Osteoblast (primary cell): ENCODE measurements at regions not wholly inside any gene's neighbourhood (a gene's known extent, or its start where the extent isn't known, plus 50 kb on each side); places are given as distances from the start of the nearest gene placed in this dataset.

Source experiments
- DNase-seq: peaks from one replicate; pipeline ENCODE4 v3.0.0; 2011; ENCODE audit warnings: low spot score, mixed read lengths; ENCODE audit not compliant: insufficient read length; ENCODE audit errors: missing footprints
- H2AFZ ChIP-seq: 2 replicates; pipeline ENCODE4 v1.6.0; 2011; ENCODE audit warnings: mild to moderate bottlenecking, low read length
- H3K27ac ChIP-seq: 2 replicates; pipeline ENCODE4 v1.5.1; 2011; ENCODE audit warnings: mild to moderate bottlenecking, low read depth, low read length, moderate library complexity
- H3K27me3 ChIP-seq: 2 replicates; pipeline ENCODE4 v1.6.0; 2012; ENCODE audit warnings: mild to moderate bottlenecking, control low read depth, inconsistent platforms, low read length, moderate library complexity; ENCODE audit not compliant: insufficient read depth
- H3K36me3 ChIP-seq: 2 replicates; pipeline ENCODE4 v1.5.1; 2011; ENCODE audit warnings: mild to moderate bottlenecking, low read length, control low read depth, moderate library complexity; ENCODE audit not compliant: insufficient read depth
- H3K4me1 ChIP-seq: 2 replicates; pipeline ENCODE4 v1.5.1; 2011; ENCODE audit warnings: mild to moderate bottlenecking, low read length, control low read depth, moderate library complexity; ENCODE audit not compliant: insufficient read depth
- H3K4me2 ChIP-seq: 2 replicates; pipeline ENCODE4 v1.6.0; 2011; ENCODE audit warnings: mild to moderate bottlenecking, low read length; ENCODE audit not compliant: insufficient read depth
- H3K4me3 ChIP-seq: fragments of 200-600 bp; sonication (generic); 3 replicates; pipeline ENCODE4 v1.5.1; 2012; ENCODE audit warnings: mild to moderate bottlenecking, low read length, inconsistent platforms; ENCODE audit not compliant: insufficient read depth
- H3K79me2 ChIP-seq: 2 replicates; pipeline ENCODE4 v1.6.0; 2012; ENCODE audit warnings: mild to moderate bottlenecking, low read length, control low read depth, inconsistent platforms; ENCODE audit not compliant: insufficient read depth
- H3K9me3 ChIP-seq: 2 replicates; pipeline ENCODE4 v1.5.1; 2011; ENCODE audit warnings: low read depth, low read length, control low read depth
- H4K20me1 ChIP-seq: 2 replicates; pipeline ENCODE4 v1.6.0; 2012; ENCODE audit warnings: mild to moderate bottlenecking, low read length, control low read depth; ENCODE audit not compliant: insufficient read depth
- CTCF ChIP-seq: IDR thresholded peaks from 2 replicates; pipeline ENCODE4 v1.5.1; 2011; ENCODE audit warnings: mild to moderate bottlenecking, low read depth, low read length, moderate library complexity; ENCODE audit errors: extremely low read depth

- no peak for TF ChIP-seq CTCF
- DNase-seq, result no peak
- Histone ChIP-seq H3K79me2 (no peaks in the 10 kb centered on the region), H3K27ac (no peak overlapping the region), H3K27me3 (no peaks in the 10 kb centered on the region), H3K4me3 (no peak overlapping the region), H2AFZ (no peak overlapping the region), H3K4me2 (no peak overlapping the region), H4K20me1 (no peaks in the 10 kb centered on the region), H3K4me1 (no peaks in the 10 kb centered on the region), H3K36me3 (no peaks in the 10 kb centered on the region), H3K9me3 (peaks cover 4% of the 10 kb centered on the region)
Measured at GRCh38 chr1:186519982-186520381, 59.1 kb upstream of the PDC start.

DNA sequence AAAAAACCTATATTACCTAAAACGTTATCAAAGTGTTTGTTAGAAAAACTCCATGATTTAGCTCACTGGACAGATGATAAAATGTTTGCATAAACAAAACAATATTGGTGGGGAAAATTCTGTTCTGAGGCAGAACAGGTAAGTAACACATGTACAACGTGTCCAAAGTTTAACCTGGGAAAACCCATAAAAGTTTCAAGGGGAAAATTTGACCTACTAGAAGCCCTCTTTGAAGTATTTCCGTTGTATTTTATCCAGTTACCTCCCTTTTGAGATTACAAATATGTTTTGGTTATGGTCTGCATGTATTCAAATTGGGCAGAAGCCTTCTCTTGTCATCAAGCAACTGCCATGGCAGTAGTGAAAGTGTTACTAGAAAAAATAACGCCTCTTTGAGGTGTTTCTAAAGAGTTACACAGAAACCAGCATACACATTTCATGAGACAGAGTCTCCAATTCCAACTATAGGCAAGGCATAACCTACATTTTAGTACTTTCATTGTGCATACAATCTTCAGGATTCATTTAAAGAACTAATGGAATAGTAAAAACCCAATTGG lies 58.0 kb upstream of the PDC start:
- no peak for TF ChIP-seq CTCF

DNA sequence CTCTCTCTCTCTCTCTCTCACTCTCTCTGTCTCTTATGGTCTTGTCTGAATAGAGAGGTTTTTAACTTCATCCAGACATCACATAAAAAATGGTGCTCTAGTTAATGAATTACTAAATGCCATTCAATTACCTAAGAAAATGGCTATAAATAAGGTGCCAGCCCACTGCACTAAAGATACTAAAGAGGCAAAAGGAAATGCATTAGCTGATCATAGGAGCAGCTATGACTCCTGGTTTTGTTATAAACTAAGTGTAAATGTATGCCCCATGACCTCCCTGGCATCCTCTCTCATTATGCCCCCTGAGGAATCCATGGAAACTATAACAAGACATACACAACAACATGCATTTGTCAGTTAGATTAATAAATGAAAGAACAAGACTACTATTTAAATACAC lies 57.5 kb upstream of the PDC start:
- no peaks in the 10 kb centered on the region for H4K20me1 ChIP-seq
- H3K9me3 ChIP-seq, result no peaks in the 10 kb centered on the region
- H3K4me1 ChIP-seq, result no peaks in the 10 kb centered on the region
- no peak overlapping the region for H3K4me2 ChIP-seq
- no peak overlapping the region for H2AFZ ChIP-seq
- H3K79me2 ChIP-seq, result no peaks in the 10 kb centered on the region
- H3K36me3 ChIP-seq, result no peaks in the 10 kb centered on the region
- no peak overlapping the region for H3K27ac ChIP-seq
- no peak for TF ChIP-seq CTCF
- DNase-seq, result no peak
- no peak overlapping the region for H3K4me3 ChIP-seq
- no peaks in the 10 kb centered on the region for H3K27me3 ChIP-seq

More for the DNA sequence above, 58.0 kb upstream of the PDC start:
- no peaks in the 10 kb centered on the region for H3K36me3 ChIP-seq
- no peak overlapping the region for H3K27ac ChIP-seq
- H3K9me3 ChIP-seq, result peaks cover 4% of the 10 kb centered on the region
- H3K4me2 ChIP-seq, result no peak overlapping the region
- no peaks in the 10 kb centered on the region for H3K27me3 ChIP-seq
- no peak for DNase-seq
- no peak overlapping the region for H2AFZ ChIP-seq
- H3K4me1 ChIP-seq, result no peaks in the 10 kb centered on the region
- H3K4me3 ChIP-seq, result no peak overlapping the region
- no peaks in the 10 kb centered on the region for H3K79me2 ChIP-seq
- H4K20me1 ChIP-seq, result no peaks in the 10 kb centered on the region

DNA sequence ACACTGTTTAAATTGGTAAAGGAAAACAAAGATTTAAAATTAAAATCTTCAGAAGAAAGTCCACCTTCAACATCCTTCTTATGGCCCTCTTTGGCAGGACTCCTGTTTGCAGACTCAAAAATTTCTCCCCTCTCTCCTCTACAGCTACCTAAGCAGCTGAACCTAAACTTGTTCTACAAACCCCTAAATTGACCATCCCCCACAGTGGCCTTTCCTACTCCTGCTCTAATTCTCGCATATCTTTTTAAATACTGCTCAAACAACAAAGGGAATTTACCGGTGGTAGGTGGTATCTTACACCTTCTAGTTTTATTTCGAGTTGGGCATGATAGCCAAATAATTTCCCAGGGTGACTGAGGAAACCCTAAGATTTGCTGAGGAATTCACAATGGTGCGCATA lies 53.5 kb upstream of the PDC start:
- no peaks in the 10 kb centered on the region for H3K36me3 ChIP-seq
- TF ChIP-seq CTCF, result no peak
- no peaks in the 10 kb centered on the region for H3K9me3 ChIP-seq
- H3K27me3 ChIP-seq, result no peaks in the 10 kb centered on the region
- H2AFZ ChIP-seq, result no peak overlapping the region
- no peak overlapping the region for H3K4me2 ChIP-seq
- no peaks in the 10 kb centered on the region for H3K4me1 ChIP-seq
- no peak overlapping the region for H3K4me3 ChIP-seq
- H3K27ac ChIP-seq, result no peak overlapping the region
- no peak for DNase-seq
- no peaks in the 10 kb centered on the region for H3K79me2 ChIP-seq
- H4K20me1 ChIP-seq, result no peaks in the 10 kb centered on the region
